Type B pancreatic cell (in vitro differentiated cells): ENCODE measurements at regions not wholly inside any gene's neighbourhood (a gene's known extent, or its start where the extent isn't known, plus 50 kb on each side); places are given as distances from the start of the nearest gene placed in this dataset.

Experiments used
- DNase-seq: peaks from one replicate; pipeline ENCODE4 v3.0.0; 2021; ENCODE audit warnings: mixed read lengths; ENCODE audit not compliant: unreplicated experiment; ENCODE audit errors: extremely low spot score
- H3K27ac Mint-ChIP-seq: 2 replicates; pipeline ENCODE4 v1.8.0; 2021; ENCODE audit warnings: mild to moderate bottlenecking, mixed read lengths
- H3K27me3 Mint-ChIP-seq: 2 replicates; pipeline ENCODE4 v1.8.0; 2021; ENCODE audit warnings: mixed read lengths
- H3K36me3 Mint-ChIP-seq: 2 replicates; pipeline ENCODE4 v1.8.0; 2021; ENCODE audit warnings: mixed read lengths
- H3K4me1 Mint-ChIP-seq: one replicate; pipeline ENCODE4 v1.8.0; 2021; ENCODE audit warnings: mixed read lengths; ENCODE audit not compliant: unreplicated experiment
- H3K4me3 Mint-ChIP-seq: 2 replicates; pipeline ENCODE4 v1.8.0; 2021; ENCODE audit warnings: mild to moderate bottlenecking, mixed read lengths
- H3K9me3 Mint-ChIP-seq: 2 replicates; pipeline ENCODE4 v1.8.0; 2021; ENCODE audit warnings: mixed read lengths
- TF ChIP-seq, protein P1 (sequence below): fragments of 200-600 bp; sonication (generic); conservative IDR thresholded peaks from 2 replicates; pipeline ENCODE4 v1.5.0; 2021; ENCODE audit warnings: antibody characterized with exemption, mild to moderate bottlenecking

DNA sequence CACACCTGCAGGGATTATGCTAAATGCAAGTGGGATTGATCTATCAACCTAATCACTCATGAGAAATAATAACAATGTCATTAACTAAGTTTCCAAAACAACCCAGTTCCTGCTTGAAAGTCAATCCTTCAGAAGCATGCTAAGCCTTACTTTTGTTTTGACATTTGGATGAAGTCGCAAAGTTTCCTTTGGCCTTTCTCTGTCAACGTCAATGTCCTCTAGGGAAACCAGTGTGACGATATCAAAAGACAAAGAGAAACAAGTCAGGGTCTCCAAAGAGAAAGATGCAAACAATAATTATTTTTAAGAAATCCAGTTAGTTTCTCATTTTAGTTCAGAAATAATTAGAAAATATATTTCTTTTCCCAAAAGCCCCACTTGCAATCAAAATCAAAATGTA lies 86.7 kb upstream of the SRD5A3 start:
- H3K4me1 Mint-ChIP-seq = peaks cover 27% of the 10 kb centered on the region
- H3K27ac Mint-ChIP-seq = no peak overlapping the region
- H3K9me3 Mint-ChIP-seq = no peaks in the 10 kb centered on the region

DNA sequence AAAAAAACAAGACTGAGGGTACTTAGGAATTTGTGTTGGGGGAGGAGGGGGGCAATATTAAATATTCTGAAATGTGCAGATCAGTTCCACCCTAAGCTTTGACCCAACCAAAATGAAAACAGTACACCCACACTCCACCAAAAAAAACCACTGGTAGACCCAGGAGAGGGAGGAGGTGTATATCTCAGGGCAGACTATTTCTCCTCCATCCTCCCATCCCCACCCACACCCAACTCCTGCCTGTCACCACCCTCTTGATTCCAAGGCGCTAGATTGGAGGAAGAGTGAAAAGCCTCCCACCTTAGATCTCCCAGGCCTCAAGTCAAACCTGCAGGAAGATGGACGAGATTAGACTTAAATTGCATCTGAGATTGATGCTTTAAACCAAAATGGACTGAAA lies 76.6 kb upstream of the SRD5A3 start:
- TF ChIP-seq, protein P1, sequence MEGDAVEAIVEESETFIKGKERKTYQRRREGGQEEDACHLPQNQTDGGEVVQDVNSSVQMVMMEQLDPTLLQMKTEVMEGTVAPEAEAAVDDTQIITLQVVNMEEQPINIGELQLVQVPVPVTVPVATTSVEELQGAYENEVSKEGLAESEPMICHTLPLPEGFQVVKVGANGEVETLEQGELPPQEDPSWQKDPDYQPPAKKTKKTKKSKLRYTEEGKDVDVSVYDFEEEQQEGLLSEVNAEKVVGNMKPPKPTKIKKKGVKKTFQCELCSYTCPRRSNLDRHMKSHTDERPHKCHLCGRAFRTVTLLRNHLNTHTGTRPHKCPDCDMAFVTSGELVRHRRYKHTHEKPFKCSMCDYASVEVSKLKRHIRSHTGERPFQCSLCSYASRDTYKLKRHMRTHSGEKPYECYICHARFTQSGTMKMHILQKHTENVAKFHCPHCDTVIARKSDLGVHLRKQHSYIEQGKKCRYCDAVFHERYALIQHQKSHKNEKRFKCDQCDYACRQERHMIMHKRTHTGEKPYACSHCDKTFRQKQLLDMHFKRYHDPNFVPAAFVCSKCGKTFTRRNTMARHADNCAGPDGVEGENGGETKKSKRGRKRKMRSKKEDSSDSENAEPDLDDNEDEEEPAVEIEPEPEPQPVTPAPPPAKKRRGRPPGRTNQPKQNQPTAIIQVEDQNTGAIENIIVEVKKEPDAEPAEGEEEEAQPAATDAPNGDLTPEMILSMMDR = no peak
- H3K27ac Mint-ChIP-seq = no peak overlapping the region
- peaks cover 9% of the 10 kb centered on the region for H3K27me3 Mint-ChIP-seq
- DNase-seq = no peak
- no peak overlapping the region for H3K4me3 Mint-ChIP-seq
- no peaks in the 10 kb centered on the region for H3K4me1 Mint-ChIP-seq
- no peaks in the 10 kb centered on the region for H3K9me3 Mint-ChIP-seq
- H3K36me3 Mint-ChIP-seq = no peaks in the 10 kb centered on the region

More for the DNA sequence above, 86.7 kb upstream of the SRD5A3 start:
- Mint-ChIP-seq H3K4me3 (no peak overlapping the region), H3K27me3 (no peaks in the 10 kb centered on the region), H3K36me3 (no peaks in the 10 kb centered on the region)
- TF ChIP-seq, protein P1 = no peak
- DNase-seq = no peak

DNA sequence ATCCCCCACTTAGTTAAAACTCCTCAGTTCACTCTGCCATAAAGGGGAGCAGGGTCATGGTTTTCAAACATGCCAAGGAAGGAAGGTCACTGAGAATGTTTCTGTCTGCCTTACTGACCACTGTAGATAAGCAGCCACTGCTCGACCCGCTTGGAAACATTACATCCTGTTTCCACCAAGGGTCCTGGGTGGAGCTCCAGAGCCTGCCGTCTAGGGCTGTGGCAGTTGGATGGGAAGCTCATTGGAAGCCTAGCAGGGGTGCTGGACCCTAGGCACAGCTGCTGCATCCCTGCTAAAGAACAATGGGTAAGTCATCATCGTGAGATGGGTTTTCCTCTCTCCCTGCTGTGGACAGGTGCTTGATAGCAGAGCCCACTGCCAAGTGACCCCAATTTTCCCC lies 76.0 kb upstream of the SRD5A3 start:
- no peak for DNase-seq
- TF ChIP-seq, protein P1 = no peak
- no peak overlapping the region for H3K27ac Mint-ChIP-seq
- H3K9me3 Mint-ChIP-seq = no peaks in the 10 kb centered on the region
- no peak overlapping the region for H3K4me3 Mint-ChIP-seq
- H3K27me3 Mint-ChIP-seq = peaks cover 14% of the 10 kb centered on the region
- no peaks in the 10 kb centered on the region for H3K36me3 Mint-ChIP-seq
- H3K4me1 Mint-ChIP-seq = no peaks in the 10 kb centered on the region

DNA sequence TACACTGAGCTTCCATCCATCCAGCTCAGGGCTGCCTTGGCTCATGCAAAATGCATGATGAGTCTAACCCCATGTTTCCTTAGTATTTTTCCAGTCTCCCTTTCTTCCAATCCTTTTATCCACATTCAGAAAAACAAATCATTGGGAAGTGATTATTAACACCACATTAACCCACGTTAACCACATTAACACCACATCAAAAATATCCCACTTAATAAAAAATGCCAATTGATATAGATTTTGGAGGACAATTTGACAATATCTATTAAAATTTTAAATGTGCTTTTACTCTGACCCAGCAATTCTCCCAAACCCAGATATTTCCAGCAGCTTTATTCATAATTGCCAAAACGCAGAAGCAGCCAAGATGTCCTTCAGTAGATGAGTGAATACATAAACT lies 75.6 kb upstream of the SRD5A3 start:
- Mint-ChIP-seq H3K9me3 (no peaks in the 10 kb centered on the region), H3K27me3 (peaks cover 19% of the 10 kb centered on the region), H3K4me1 (no peaks in the 10 kb centered on the region), H3K36me3 (no peaks in the 10 kb centered on the region), H3K4me3 (no peak overlapping the region), H3K27ac (no peak overlapping the region)
- TF ChIP-seq, protein P1 = no peak
- DNase-seq = no peak

DNA sequence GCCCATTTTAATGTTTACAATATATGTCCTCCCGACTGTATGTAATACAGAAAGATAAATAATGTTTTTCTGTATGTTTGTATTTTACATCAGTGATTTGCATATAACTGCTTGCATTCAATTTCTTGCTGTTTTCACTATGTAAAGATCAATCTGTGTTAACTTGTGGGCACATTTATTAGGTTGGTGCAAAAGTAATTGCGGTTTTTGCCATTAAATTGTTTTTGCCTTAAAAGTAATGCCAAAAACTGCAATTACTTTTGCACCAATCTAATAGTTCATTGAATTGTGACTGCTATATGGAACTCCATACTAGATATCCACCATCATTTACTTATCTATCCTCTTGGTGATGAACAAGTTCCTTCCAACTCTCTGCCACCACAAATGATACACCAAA lies 73.9 kb upstream of the SRD5A3 start:
- H3K27ac Mint-ChIP-seq = no peak overlapping the region
- H3K27me3 Mint-ChIP-seq = peaks cover 21% of the 10 kb centered on the region
- no peak overlapping the region for H3K4me3 Mint-ChIP-seq
- DNase-seq = no peak
- no peaks in the 10 kb centered on the region for H3K36me3 Mint-ChIP-seq
- H3K4me1 Mint-ChIP-seq = no peaks in the 10 kb centered on the region
- TF ChIP-seq, protein P1 = no peak
- H3K9me3 Mint-ChIP-seq = no peaks in the 10 kb centered on the region

DNA sequence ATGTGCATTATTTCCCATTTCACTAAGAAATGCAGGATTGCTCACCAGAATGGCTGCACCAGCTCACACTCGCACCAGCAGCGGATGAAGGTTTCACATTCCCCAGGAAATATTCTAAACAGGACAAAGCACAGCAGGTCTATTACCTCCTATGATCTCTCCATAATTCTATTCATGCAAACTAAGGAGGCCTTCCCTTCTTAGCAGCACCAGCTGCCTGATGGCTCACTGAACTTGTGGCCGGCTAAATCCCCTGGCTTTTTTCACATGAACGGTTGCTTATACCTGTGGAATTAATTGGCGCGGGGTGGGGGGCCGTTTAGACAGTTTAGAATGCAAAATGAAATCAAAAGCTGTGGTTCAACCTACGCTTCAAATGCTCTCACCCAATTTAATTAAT lies 73.5 kb upstream of the SRD5A3 start:
- DNase-seq = no peak
- Mint-ChIP-seq H3K9me3 (no peaks in the 10 kb centered on the region), H3K36me3 (no peaks in the 10 kb centered on the region)

More for the DNA sequence above, 73.5 kb upstream of the SRD5A3 start:
- no peak overlapping the region for H3K27ac Mint-ChIP-seq
- H3K27me3 Mint-ChIP-seq = peaks cover 21% of the 10 kb centered on the region
- no peaks in the 10 kb centered on the region for H3K4me1 Mint-ChIP-seq
- H3K4me3 Mint-ChIP-seq = no peak overlapping the region
- TF ChIP-seq, protein P1 = no peak
